Iris pigment epithelial cell (primary cell): ENCODE measurements at regions not wholly inside any gene's neighbourhood (a gene's known extent, or its start where the extent isn't known, plus 50 kb on each side); places are given as distances from the start of the nearest gene placed in this dataset.
A peak's percentile ranks its signal among the peaks of the same experiment; 100 is the strongest.

Experiments used
- DNase-seq: peaks from one replicate; pipeline ENCODE4 v3.0.0-alpha.2; 2011; ENCODE audit warnings: low read depth

DNA sequence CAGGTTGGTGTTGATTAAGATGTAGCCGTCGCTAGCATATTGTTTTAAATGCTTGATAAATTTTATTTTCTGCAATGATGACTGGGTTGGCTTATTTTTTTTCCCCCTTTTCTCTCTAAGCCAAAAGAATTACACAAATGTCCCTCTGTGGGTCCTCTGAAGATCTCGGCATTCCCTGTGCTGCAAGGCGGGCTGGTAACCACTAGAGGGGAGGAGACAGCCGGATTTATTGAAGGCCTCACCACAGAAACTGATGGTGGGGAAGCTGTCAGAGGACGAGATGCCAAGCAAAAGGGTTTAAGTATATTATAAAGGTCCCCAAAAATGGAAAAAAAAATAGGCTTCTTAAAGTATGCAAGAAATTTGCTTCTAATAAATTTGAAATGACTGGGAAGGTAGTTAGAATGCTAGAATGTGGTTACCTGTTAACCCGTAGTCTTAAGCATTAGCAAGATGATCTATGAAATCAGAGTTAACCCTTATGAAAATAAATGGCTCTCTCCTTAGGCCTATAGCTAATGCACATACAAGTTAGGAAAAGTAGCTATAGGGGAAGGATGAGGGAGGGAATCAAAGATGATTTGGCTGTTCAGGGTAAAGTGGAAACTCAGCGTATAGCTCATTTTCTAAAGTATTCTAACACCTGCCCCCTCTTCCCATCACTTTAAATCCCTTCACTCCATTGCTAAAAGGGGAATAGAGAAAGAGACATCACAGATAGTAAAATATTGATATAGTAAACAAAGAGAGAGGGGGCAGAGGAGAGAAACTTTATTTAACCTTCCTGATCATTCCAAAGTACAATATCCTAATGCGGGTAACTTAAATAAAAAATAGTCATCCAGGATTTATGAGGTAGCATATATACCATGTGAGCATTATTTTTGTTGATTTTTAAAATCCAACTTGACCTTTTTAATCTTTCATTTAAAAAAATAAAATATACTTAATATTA is 894.5 kb upstream of the POU3F3 start:
- DNase-seq, result peak; percentile 21

GRCh38 chr2:103960129-103960513 is 893.8 kb upstream of the POU3F3 start:
- no peak for DNase-seq

DNA sequence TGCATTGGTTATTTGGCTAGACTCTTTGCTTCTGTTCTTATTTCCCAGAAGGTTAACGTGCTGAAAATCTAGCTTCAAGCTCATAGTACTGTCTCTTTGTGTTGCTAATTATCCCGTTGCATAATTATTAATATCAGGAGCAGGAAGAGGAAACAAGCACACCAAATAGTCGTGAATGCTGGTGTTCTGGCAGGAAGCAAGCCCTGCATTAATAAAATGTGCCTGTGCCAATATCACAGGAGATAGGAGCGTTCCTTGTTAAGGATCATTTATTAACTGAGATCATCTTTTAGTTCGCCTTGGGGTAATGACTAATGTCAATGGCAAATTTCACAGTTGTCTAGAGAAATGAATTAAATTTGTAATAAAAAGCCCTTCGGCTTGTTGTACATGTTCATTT is 893.0 kb upstream of the POU3F3 start:
- DNase-seq, result no peak

DNA sequence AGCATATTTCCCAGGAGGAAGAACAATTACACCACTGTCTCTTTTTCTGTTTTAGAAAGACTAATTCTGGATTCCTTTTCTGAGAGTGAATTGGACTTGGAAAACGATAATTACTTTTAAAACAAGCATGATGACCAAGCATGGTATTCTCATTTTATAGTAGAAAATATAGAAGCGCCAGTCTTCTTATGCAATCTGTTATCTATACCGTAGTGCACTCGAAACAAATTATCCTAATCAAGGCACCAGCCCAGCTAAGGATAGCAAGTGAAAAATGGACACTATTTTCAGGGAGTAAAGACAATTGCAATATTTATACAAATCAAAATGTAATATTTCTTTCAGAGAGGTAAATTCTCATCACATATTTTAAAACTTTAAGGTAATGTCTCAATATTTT is 892.1 kb upstream of the POU3F3 start:
- DNase-seq, result no peak

DNA sequence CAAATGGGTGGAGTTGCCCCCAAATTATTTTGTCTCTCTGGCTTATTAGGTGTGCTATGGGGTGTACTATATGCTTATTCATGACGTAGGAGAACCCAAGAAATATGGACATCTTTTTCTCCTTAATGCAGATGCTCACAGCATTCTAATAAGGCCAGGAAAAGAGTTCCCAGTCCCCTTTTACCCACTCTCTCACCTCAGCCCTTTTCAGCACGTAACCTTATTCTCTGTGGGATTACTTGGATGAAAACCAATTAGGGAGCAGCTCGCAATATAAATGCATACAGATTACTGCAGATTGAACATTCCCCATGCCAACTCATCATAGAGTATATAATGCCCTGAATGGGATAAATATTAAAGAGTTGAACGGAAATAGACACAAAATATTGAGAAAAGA is 891.2 kb upstream of the POU3F3 start:
- no peak for DNase-seq

- no peak for DNase-seq
Measured at GRCh38 chr2:103963146-103963725, 890.7 kb upstream of the POU3F3 start.

DNA sequence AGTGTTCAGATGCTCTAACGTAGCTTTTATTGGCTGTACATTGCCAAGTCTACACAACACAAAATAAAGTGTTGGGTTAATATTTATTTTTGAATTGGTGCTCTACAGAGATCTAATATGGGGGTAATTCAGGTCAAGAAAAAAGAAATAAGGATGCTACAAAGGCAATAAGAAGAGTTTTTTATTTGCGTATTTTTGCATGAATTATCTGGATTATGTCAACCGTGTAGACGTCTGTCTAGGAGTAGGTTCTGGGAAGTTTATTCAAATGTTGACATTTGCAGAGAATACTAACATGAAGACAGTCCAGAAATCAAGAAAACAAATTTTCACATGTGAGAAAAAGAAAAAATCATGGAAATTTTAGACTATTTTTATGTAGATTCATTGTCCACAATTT is 876.7 kb upstream of the POU3F3 start:
- DNase-seq, result no peak

DNA sequence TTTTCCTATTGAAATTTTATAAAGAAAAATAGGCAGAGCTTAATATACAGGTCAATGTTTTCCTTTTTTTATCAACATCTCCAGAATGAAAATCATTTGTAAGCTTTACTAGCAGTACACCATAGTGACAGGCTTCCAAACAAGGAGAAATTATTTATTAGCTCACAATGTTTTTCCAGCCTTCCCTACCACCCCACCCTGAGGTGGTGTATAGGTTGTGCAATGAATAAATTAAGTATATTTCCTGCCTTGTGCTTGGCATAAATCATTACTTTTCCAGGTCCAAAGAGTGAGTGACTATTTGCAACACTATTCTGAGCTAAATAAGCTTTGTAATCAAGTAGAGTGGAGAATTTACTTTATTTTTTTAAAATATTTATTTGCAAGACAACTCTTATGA is 876.2 kb upstream of the POU3F3 start:
- DNase-seq, result no peak

- DNase-seq, result no peak
Measured at GRCh38 chr2:103980401-103980800, 873.5 kb upstream of the POU3F3 start.

DNA sequence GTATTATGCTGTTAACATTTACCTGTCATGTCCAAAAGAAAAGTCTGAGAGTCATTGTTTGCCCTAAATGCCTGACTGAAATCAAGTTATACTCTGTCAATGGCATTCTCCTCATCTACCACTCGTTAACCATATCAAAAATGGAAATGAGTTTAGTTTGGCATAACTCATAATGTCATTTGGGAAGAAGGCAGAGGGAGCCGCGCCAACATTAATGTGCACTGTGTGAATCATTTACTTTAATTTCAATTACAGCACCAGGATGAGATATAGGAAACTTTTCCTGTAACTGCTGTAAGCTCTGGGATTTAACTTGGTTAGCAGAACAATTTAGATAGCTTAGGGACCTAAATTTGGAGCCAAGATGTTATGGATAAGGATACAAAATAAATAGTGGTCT is 871.2 kb upstream of the POU3F3 start:
- no peak for DNase-seq

DNA sequence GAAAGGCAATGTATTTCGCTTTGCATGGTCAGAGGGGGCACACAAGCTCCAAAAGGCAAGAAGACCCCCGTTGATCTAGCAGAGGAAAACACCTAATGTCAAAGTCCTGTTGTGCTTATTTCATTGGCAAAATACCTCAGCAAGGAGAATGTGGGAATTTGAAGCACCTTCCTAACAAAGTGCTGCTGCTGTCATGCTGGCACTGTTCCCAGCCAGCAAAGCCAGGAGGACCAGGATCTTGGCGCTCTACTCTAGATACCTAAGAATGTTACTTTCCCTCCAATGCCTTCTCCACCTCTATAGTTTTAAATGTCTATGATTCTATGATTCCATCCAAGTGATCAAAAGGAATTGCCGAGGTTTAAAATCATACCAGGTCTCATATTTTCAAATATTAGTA is 867.9 kb upstream of the POU3F3 start:
- DNase-seq, result no peak

DNA sequence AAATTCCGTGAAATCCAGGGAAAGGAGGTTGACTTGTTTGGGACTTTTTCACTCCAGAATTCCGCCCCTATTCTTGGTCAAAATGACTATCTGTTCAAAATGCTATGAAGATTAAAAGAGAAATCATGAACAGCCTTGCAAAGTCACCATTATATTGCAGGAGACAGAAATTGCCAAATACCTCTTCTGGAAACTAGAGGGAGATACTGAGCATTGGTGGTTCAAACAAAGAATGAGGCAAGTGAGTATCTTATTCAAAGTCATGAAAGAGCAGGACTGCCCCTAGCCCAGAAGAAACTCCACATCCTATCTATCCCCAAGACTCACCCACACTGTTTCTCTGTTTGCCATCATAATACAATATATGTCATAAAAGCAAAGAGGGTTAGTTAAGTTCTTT is 862.3 kb upstream of the POU3F3 start:
- no peak for DNase-seq

GRCh38 chr2:104004821-104005220 is 849.1 kb upstream of the POU3F3 start:
- no peak for DNase-seq

DNA sequence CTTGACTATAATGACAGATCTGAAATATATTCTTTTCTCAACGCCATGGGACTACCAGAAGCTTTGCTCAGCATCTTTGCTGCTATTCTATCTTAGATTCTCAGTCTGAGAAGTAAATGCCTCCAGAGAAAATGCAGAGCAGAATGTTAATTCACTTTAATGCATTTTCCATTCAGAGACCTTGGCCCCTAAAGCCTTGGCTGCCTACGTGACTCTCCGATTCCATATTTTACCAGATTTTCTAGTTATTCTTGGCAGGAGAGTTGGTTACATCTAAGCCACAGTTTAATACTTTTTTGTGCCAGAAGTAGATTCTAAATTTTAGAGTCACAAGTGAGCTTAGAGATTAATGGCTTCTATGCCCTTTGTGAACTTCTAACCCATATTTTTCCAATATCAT is 837.1 kb upstream of the POU3F3 start:
- DNase-seq, result no peak

DNA sequence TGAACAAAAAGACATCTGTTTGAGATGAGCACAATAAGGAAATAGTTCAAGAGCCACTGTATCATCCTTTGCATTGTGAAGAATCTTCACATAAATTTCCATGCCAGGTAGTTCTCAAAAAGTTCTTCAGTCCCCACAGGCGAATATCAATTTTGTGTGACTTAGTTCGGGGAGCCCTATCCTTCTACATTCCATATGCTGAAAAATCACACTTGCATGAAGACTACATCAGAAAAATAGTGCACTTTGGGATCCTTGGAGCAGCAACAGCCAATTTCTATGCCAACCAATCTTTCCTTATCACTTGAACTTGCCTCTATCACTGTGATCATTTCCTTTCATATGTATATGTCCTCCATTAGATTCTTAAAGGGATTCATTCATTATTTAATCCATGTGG is 830.6 kb upstream of the POU3F3 start:
- DNase-seq, result no peak

DNA sequence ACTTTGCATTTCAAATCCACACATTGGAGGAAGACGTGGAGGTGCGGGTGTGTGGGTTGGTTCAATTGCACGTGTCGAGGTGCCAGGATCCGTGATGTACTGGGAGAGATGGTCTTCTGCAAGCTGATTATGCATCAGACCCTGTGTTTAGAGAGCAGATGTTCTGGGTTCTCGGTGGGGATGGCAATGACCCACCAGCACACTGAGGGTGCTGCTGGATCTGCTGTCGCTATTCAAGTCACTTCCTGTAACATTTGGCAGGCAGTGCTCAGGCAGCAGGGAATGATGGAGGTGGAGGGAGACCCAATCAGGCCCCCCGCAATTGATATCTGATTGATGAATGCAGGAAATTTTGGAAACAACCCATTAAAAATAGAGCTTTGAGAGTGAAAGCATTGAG is 830.1 kb upstream of the POU3F3 start:
- DNase-seq, result no peak

GRCh38 chr2:104025295-104025694 is 828.6 kb upstream of the POU3F3 start:
- no peak for DNase-seq

DNA sequence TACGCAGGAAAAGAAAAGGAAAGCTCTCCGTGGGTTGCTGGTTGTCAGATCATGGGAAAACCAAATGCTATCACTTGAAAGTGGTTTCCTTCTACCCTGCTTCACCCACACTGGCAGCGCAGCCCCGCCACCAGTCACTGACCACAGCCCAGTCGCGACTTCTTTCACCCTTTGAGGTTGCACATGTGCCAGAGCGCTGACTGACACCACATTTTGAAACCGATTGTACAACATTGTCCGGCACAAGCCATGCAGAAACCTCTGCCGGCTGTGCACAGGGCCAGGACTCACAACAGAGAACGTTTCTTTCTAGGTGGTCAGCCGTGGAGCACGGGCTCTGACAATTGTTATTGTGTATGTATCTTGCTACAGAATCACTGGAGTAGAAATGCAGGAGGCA is 827.2 kb upstream of the POU3F3 start:
- DNase-seq, result no peak

- no peak for DNase-seq
Measured at GRCh38 chr2:104027321-104027720, 826.6 kb upstream of the POU3F3 start.

DNA sequence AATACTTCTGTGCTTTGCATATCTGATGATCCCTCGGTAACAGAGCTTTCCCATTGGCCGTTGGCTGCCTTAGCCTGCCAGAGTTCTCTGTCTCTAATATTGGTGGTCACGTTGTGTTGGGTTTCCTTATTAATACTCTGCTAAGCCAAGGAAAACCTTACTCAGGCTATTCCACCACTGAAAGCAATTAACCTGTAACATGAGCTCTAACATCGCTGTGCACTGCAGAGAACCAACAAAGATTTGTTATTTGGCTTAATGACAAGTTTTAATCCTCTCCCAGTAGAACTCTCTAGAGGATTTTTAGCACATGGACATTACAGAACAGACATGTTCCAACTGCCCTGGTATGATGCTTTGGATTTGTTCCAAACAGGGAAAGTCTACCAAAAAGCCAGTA is 825.9 kb upstream of the POU3F3 start:
- DNase-seq, result no peak

- DNase-seq, result no peak
Measured at GRCh38 chr2:104033399-104033798, 820.5 kb upstream of the POU3F3 start.

DNA sequence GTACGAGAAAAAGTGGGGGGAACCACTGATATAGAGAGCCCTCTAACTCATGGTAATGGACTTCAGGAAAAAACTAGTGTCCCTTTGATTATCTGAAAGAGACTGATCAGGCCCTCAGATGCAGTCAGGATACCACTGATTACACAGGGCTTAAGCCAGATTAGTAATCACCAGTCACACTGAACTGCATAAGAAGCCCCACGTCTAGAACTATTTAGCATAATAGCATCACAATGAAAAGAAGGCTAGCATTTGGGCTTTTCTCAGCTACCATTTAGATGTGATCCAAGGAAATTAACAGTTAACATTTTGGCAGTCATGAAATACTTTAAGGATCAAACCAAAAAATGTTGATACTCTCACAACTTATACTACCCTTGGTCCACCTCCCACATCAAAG is 813.1 kb upstream of the POU3F3 start:
- DNase-seq, result no peak

- no peak for DNase-seq
Measured at GRCh38 chr2:104041351-104041750, 812.6 kb upstream of the POU3F3 start.

- DNase-seq, result no peak
Measured at GRCh38 chr2:104043864-104044263, 810.1 kb upstream of the POU3F3 start.
